ENCODE measurements at regions not wholly inside any gene's neighbourhood (a gene's known extent, or its start where the extent isn't known, plus 50 kb on each side); places are given as distances from the start of the nearest gene placed in this dataset.

DNA sequence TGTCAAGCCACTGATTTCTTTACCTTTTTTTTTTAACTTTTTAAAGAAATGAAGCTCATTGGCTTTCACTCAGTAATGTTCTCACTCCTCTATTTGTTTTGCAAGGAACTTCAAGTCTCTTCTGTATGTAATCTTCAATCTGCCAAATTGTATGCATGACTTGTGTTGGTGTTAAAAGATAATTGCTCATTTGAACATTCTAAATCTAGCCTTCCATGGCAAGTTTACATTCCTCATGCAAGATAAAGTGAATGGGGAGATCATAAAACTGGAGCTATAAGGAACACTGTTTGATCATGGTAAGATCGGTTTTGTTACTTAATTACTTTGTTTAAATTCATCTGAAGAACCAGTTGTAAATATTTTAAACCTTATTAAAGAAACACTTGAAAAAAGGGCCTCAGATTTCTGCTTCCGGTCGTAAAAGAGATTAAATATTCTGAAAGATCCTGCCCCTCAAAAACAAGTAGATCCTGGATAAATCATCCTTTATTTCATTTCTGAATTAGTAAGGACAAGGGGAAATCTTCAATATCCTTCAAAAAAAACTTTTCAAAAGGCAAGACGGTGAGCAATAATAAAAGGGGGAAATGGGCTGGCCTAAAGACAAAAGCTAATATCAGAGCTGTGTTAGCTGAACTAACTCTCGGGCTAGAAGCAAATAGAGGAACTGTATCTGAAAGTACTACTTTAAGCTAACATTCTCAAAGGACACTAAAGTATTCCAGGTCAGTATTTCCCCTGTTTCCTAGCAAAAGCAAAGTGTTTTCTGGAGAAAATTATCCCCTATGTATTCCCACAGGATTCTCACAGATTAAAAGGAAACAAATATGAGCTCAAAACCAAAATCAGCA lies 107.0 kb upstream of the ATP11B start:
- Histone ChIP-seq H3K4me1 (ENCODE audit: insufficient read depth, poor library complexity, severe bottlenecking) (peaks cover 15% of the 10 kb centered on the region), H3K27ac (ENCODE audit: poor library complexity, severe bottlenecking) (no peak overlapping the region), H3K9me3 (ENCODE audit: severe bottlenecking) (no peaks in the 10 kb centered on the region), H3K36me3 (ENCODE audit: low read depth) (no peaks in the 10 kb centered on the region), H3K4me3 (ENCODE audit: severe bottlenecking) (no peak overlapping the region), H3K27me3 (ENCODE audit: insufficient read depth, poor library complexity, severe bottlenecking) (no peaks in the 10 kb centered on the region)
- DNase-seq (ENCODE audit: low spot score) (no peak), ATAC-seq (ENCODE audit: low read depth) (no peak)
- TF ChIP-seq, protein P1, sequence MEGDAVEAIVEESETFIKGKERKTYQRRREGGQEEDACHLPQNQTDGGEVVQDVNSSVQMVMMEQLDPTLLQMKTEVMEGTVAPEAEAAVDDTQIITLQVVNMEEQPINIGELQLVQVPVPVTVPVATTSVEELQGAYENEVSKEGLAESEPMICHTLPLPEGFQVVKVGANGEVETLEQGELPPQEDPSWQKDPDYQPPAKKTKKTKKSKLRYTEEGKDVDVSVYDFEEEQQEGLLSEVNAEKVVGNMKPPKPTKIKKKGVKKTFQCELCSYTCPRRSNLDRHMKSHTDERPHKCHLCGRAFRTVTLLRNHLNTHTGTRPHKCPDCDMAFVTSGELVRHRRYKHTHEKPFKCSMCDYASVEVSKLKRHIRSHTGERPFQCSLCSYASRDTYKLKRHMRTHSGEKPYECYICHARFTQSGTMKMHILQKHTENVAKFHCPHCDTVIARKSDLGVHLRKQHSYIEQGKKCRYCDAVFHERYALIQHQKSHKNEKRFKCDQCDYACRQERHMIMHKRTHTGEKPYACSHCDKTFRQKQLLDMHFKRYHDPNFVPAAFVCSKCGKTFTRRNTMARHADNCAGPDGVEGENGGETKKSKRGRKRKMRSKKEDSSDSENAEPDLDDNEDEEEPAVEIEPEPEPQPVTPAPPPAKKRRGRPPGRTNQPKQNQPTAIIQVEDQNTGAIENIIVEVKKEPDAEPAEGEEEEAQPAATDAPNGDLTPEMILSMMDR (IDR thresholded peaks at IDR 0.05; ENCODE audit: poor library complexity, severe bottlenecking) = no peak

GRCh38 chr3:182690172-182690571 lies 103.1 kb upstream of the ATP11B start:
- Histone ChIP-seq H3K4me1 (ENCODE audit: insufficient read depth, poor library complexity, severe bottlenecking) (no peaks in the 10 kb centered on the region), H3K36me3 (ENCODE audit: low read depth) (no peaks in the 10 kb centered on the region), H3K27me3 (ENCODE audit: insufficient read depth, poor library complexity, severe bottlenecking) (no peaks in the 10 kb centered on the region), H3K27ac (ENCODE audit: poor library complexity, severe bottlenecking) (no peak overlapping the region), H3K9me3 (ENCODE audit: severe bottlenecking) (no peaks in the 10 kb centered on the region), H3K4me3 (ENCODE audit: severe bottlenecking) (no peak overlapping the region)
- no peak for DNase-seq (ENCODE audit: low spot score)
- TF ChIP-seq, protein P1 (IDR thresholded peaks at IDR 0.05; ENCODE audit: poor library complexity, severe bottlenecking) = no peak
- ATAC-seq (ENCODE audit: low read depth) = no peak

- no peak for ATAC-seq (ENCODE audit: low read depth)
These were observed 101.3 kb upstream of the ATP11B start for GRCh38 chr3:182692021-182692420.

DNA sequence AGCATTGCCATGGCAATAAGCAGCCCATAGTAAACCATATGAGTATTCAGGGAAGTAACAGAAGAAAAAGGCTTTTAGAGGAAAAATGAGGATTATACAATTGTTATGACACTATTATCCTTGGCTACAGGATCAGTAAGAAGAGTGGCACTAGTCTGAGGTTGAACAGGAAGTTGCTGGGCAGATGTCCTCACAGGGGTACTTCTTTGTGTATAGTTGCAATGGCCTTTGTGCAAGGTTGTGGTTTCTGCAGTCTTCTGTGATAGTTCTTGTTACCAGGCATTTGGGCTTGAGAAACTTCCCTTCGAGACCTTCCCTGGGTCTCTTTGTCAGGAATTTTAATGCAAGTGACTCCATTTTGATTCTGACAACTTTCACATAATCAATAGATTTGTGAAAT lies 100.6 kb upstream of the ATP11B start:
- TF ChIP-seq, protein P1 (IDR thresholded peaks at IDR 0.05; ENCODE audit: poor library complexity, severe bottlenecking) = no peak
- Histone ChIP-seq H3K4me3 (ENCODE audit: severe bottlenecking) (no peak overlapping the region), H3K4me1 (ENCODE audit: insufficient read depth, poor library complexity, severe bottlenecking) (no peaks in the 10 kb centered on the region), H3K27me3 (ENCODE audit: insufficient read depth, poor library complexity, severe bottlenecking) (no peaks in the 10 kb centered on the region), H3K9me3 (ENCODE audit: severe bottlenecking) (no peaks in the 10 kb centered on the region), H3K27ac (ENCODE audit: poor library complexity, severe bottlenecking) (no peak overlapping the region), H3K36me3 (ENCODE audit: low read depth) (no peaks in the 10 kb centered on the region)
- DNase-seq (ENCODE audit: low spot score) (no peak), ATAC-seq (ENCODE audit: low read depth) (no peak)

More at GRCh38 chr3:182692021-182692420, 101.3 kb upstream of the ATP11B start:
- TF ChIP-seq, protein P1 (IDR thresholded peaks at IDR 0.05; ENCODE audit: poor library complexity, severe bottlenecking) = no peak
- Histone ChIP-seq H3K27ac (ENCODE audit: poor library complexity, severe bottlenecking) (no peak overlapping the region), H3K4me3 (ENCODE audit: severe bottlenecking) (no peak overlapping the region), H3K36me3 (ENCODE audit: low read depth) (no peaks in the 10 kb centered on the region), H3K27me3 (ENCODE audit: insufficient read depth, poor library complexity, severe bottlenecking) (no peaks in the 10 kb centered on the region), H3K9me3 (ENCODE audit: severe bottlenecking) (no peaks in the 10 kb centered on the region), H3K4me1 (ENCODE audit: insufficient read depth, poor library complexity, severe bottlenecking) (no peaks in the 10 kb centered on the region)
- DNase-seq (ENCODE audit: low spot score) = no peak

- no peaks in the 10 kb centered on the region for H3K9me3 ChIP-seq (ENCODE audit: severe bottlenecking)
- no peaks in the 10 kb centered on the region for H3K36me3 ChIP-seq (ENCODE audit: low read depth)
- DNase-seq (ENCODE audit: low spot score) (no peak), ATAC-seq (ENCODE audit: low read depth) (no peak)
- H3K4me1 ChIP-seq (ENCODE audit: insufficient read depth, poor library complexity, severe bottlenecking) = no peaks in the 10 kb centered on the region
- no peak overlapping the region for H3K4me3 ChIP-seq (ENCODE audit: severe bottlenecking)
- no peaks in the 10 kb centered on the region for H3K27me3 ChIP-seq (ENCODE audit: insufficient read depth, poor library complexity, severe bottlenecking)
- TF ChIP-seq, protein P1 (IDR thresholded peaks at IDR 0.05; ENCODE audit: poor library complexity, severe bottlenecking) = no peak
- H3K27ac ChIP-seq (ENCODE audit: poor library complexity, severe bottlenecking) = no peak overlapping the region
These were observed 99.6 kb upstream of the ATP11B start for GRCh38 chr3:182693723-182694122.

All from RWPE2 (cell line).